GM12872 (cell line): ENCODE measurements at regions not wholly inside any gene's neighbourhood (a gene's known extent, or its start where the extent isn't known, plus 50 kb on each side); places are given as distances from the start of the nearest gene placed in this dataset.

Experiments
- TF ChIP-seq, protein P1 (sequence below): IDR thresholded peaks from 3 replicates; pipeline ENCODE4 v1.5.1; 2011; ENCODE audit warnings: low read depth, mild to moderate bottlenecking, low read length, moderate library complexity; ENCODE audit not compliant: insufficient read depth

DNA sequence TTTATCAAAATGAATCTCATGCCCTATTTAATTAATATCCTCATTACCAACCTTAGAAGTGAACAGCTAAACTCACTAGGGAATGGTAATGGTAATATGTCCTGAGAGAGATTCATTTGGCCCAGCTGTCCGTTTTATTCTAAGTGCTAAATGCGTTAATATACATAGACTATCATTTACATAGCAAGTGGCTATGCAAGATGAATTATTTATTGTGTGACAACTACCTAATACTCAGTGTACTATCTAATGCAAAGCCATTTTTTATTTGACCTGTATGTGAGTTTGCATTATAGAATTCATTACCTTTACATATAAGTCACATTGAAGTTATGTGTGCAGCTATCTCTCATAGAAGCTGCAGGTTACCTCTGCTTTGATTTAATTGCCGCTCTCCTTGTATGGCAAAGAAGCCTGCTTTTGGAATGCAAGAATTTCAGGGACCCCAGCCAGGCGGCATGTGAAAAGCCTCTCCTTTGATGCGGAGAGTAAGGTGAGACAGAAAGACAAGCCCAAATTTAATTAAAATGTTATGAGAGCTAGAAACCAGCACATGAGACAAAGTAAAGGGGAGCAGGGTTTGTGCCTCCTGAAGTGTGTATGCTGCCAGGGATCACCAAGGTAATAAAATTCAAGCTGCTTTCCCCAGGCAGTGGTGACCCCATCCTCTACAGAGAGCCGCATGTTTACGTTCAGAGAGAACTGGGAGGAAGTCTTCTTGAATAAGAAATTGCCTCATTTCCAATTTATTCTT is 693.0 kb upstream of the MAP3K7 start:
- TF ChIP-seq, protein P1, sequence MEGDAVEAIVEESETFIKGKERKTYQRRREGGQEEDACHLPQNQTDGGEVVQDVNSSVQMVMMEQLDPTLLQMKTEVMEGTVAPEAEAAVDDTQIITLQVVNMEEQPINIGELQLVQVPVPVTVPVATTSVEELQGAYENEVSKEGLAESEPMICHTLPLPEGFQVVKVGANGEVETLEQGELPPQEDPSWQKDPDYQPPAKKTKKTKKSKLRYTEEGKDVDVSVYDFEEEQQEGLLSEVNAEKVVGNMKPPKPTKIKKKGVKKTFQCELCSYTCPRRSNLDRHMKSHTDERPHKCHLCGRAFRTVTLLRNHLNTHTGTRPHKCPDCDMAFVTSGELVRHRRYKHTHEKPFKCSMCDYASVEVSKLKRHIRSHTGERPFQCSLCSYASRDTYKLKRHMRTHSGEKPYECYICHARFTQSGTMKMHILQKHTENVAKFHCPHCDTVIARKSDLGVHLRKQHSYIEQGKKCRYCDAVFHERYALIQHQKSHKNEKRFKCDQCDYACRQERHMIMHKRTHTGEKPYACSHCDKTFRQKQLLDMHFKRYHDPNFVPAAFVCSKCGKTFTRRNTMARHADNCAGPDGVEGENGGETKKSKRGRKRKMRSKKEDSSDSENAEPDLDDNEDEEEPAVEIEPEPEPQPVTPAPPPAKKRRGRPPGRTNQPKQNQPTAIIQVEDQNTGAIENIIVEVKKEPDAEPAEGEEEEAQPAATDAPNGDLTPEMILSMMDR: no peak

DNA sequence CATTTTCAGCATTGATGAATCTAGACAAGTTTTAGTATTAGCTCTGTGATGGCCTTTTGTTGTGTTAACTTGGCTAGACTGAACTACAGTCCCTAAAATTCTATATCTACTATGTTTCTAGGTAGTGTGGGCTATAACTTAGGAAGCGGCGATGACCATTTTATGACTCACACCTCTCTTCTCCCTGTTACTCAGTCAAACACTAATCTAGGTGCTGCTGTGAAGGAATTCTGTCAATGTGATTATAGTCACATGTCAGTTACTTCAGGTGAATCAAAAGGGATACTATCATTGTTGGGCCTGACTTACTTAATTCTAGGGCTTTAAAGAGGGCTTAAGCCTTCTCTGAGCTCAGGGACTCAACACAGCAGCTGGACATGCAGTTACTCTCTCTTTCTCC is 691.5 kb upstream of the MAP3K7 start:
- TF ChIP-seq, protein P1: no peak

DNA sequence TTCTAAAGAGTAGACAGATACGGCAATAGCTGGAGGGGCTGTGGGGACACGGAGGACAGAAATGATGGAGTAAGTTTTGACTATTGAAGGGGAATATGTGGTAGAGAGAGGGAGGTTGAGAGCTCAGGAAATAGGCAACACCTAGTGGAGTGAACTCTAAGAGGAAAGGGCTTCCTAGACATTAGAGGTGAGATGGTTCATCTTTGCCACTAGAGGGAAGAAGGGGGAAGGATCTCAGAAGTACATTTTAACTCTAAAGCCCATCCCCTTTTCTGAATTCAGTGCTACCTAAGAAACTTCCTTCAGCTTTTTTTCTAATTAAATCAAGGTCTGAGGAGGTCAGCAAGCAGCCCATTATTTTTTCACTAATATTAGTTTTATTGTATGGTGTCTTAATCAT is 689.4 kb upstream of the MAP3K7 start:
- TF ChIP-seq, protein P1: peak; percentile 44

DNA sequence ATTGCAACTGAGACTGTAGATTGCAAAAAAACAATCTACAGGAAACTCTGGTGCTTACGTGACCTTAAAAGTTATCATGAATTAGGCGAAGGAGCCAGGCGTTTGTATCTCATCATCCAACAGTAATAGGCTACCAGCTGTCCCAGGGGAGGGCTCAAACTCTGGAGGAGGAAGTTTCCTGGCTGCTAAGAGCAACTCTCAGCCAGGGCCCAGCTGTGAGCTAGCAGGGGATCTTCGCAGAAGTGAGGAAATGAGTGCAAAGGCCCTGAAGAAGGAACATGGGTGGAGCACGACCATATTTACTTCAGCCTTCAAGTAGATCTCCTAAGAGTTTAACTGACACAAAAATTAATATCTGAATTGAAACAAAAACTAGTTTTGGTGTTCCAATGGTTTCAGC is 686.9 kb upstream of the MAP3K7 start:
- TF ChIP-seq, protein P1: no peak

DNA sequence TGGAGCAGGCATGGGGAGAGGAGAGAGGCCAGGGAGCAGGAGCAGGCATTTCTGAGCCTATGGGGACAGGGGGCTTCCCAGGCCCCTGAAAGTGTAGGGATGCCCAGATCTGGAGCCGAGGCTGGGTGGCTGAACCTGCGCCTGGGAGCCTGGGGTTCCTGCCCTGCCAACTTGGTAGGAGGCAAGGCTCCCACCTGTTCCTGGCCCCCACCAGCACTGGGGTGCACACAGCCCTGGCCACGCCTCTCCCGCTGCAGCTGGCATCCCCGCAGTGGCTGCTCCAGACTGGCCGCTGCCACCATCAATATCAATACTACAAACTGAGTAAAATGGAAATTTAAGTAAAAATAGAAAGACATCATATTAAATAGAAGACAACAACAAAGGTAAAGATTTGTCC is 684.9 kb upstream of the MAP3K7 start:
- TF ChIP-seq, protein P1: no peak

DNA sequence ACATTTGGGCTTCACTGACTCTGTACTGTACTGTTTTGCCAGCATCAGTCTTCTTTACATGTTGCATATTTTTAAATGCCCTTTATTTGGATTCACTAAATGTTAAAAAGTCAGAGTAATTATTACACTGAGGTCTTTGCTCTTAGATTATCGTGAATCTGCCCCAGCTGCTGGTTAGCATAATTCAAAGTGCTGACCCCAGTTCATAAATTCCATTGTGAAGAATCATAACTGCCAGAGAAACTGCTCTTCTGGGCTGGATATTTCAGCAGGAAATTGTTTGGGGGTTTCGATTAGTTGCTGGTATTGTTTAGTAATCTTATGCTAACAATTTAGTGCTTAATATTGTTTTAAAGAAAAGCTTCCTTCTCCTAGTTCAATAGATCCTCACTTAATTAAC is 682.1 kb upstream of the MAP3K7 start:
- TF ChIP-seq, protein P1: no peak

DNA sequence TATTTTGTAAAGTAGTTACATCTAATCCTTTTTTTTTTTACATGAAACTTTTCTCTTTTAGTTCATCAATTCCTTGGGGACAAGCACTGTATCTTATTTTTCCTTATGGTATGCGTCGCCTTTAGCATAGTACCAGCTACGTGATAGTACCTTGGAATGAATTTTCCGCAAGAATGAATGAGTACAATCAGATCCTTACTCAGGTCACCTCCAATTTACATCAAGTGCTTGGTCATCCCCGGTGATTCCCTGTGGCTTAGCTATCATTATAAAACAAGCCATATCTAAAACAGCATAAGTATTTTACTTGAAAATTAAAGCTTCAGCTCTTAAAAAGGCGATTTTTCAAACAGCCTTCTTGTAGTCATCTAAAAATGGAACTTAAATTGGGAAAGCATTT is 680.4 kb upstream of the MAP3K7 start:
- TF ChIP-seq, protein P1: no peak
